GM10266 (cell line): ENCODE measurements at regions not wholly inside any gene's neighbourhood (a gene's known extent, or its start where the extent isn't known, plus 50 kb on each side); places are given as distances from the start of the nearest gene placed in this dataset.

Experiments
- DNase-seq: peaks from one replicate; pipeline ENCODE4 v3.0.0; 2012; ENCODE audit errors: extremely low spot score
- TF ChIP-seq, protein P1 (sequence below): IDR thresholded peaks from 2 replicates; pipeline ENCODE4 v1.5.1; 2012; ENCODE audit warnings: mild to moderate bottlenecking, low read depth; ENCODE audit not compliant: control insufficient read depth, insufficient read depth; ENCODE audit errors: missing control alignments

DNA sequence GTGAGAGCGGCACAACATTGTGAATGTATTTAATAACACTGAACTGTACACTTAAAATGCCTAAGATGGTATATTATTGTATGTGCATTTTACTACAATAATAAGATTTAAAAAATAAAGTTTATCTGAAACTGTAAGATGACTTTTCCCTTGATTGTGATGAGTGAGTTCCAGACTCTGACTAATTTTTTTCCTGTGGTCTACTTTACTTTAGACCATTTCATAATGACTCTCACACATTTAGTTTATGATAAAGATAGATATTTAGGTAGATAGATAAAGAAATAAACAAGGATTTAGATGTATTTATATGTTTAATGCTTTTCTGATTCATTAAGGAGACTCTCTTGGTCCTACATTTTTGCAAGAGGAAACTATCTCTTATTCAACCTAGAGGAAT, 835.9 kb upstream of the SORCS1 start:
- no peak for DNase-seq
- TF ChIP-seq, protein P1, sequence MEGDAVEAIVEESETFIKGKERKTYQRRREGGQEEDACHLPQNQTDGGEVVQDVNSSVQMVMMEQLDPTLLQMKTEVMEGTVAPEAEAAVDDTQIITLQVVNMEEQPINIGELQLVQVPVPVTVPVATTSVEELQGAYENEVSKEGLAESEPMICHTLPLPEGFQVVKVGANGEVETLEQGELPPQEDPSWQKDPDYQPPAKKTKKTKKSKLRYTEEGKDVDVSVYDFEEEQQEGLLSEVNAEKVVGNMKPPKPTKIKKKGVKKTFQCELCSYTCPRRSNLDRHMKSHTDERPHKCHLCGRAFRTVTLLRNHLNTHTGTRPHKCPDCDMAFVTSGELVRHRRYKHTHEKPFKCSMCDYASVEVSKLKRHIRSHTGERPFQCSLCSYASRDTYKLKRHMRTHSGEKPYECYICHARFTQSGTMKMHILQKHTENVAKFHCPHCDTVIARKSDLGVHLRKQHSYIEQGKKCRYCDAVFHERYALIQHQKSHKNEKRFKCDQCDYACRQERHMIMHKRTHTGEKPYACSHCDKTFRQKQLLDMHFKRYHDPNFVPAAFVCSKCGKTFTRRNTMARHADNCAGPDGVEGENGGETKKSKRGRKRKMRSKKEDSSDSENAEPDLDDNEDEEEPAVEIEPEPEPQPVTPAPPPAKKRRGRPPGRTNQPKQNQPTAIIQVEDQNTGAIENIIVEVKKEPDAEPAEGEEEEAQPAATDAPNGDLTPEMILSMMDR = no peak

DNA sequence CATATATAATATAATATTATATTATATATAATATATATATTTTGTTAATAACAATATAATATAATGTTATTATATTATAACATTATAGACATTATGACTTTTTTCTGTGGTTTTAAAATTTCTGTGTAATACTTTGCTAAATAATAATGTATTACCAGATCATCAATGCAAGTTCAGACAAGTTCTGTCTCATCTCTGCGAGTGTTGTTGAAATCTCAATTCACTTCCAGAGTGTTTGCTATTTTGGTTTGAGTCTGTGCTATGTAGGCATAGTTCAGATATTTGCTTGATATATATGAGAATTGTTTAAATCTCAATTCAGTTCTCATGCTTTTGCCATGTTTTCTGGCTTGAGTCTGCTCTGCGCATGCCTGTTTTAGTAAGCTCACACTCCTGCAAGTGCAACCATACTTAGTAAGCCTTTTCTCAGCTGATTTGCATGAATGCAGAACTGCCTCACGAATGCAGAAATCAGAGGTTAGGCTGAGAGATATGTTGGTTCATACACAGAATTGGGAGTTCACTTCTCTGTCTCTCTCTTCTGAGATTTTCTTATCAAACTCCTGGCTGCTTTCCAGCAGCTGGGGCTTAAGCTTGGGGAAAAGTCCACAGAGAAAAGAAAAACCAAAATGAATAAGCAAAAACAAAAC, 830.2 kb upstream of the SORCS1 start:
- no peak for DNase-seq
- TF ChIP-seq, protein P1 = no peak

DNA sequence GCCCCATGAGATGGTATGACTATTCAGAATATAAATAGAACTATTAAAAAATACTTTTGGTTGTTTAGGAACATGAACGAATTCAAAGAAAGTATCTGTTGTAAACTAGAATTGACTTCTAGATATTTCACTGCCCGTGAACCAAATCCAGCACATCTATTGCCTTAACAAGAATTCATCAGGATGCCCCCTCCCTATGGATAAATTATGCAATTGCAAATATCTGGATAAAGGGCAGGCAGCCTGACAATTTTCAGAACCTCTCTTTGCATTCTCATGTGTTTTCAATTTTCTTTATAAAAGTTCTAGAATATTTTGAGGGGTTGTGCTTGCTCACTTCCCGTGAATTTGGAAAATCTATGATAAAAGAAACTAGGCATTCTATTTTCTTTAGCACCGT, 822.1 kb upstream of the SORCS1 start:
- TF ChIP-seq, protein P1 = no peak
- DNase-seq = no peak

DNA sequence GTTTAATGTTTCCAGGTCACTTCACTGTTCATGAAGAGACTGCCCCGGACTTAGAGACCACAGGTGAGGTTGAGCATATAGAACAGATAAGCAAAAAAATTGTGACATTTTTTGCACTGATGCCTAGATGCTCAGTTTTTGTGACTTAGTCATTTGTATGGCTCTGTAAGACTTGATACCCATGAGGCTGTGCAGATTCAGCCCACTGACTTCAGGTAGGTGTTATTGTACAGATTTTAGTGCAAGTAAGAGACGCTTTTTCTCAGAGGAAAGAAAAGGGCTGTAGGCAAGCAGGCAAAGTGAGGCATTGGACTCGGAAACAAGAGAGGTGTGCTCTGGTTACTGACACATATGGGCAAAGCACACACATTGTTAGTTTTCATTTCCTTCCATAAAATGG, 820.1 kb upstream of the SORCS1 start:
- no peak for DNase-seq
- TF ChIP-seq, protein P1 = no peak

DNA sequence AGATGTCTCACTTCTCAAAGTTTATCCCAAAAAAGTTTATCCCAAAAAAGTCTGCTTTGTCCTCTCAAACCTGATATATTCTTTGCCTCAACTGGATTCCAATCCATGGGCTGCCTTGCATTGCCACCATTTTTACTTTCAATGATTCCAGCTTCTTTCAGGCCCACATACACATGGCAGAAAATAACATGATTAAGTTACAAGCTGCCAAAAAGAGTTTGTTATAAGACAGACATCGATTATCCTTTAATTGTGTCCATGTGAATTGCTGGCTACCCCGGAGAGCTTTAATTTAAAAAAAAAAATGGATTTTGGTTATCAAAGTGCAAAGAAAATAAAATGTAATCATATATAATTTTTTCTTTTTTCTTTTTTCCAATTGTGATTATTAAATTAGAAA, 819.6 kb upstream of the SORCS1 start:
- TF ChIP-seq, protein P1 = no peak
- DNase-seq = no peak

DNA sequence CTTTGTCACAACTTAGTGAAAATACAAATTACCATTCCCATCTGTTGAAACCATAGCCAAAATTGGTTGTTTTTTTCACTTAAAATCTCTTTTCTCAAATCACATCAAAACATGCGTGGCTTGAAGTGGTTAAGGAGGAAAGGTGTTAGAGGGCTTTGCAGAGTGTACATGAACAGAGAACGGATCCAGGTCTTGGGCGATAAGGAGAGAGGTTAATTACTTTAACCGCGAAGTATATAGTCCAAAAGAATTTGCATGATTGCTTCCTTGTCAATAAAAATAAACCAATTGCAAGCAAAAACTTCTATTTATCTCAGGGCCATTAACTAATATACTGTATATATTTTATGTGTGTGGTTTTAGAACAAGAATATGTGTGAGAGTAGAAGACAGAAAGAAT, 813.9 kb upstream of the SORCS1 start:
- DNase-seq = no peak
- TF ChIP-seq, protein P1 = no peak

DNA sequence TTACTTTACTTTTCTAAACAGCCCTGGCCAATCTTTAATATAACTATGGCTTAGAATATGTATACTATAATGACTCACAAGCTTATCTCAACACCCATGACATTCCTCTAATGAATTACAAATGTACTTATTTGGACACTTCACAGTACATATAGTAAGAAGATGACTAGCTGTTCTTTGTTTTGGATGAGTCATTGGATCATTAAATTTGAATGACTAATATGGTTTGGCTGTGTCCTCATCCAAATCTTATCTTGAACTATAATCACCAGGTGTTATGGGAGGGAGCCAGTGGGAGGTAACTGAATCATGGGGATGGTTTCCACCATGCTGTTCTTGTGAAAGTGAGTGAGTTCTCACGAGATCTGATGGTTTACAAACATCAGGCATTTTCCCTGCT, 807.5 kb upstream of the SORCS1 start:
- DNase-seq = no peak
- TF ChIP-seq, protein P1 = no peak
